Chondrocyte (in vitro differentiated cells): ENCODE measurements at regions not wholly inside any gene's neighbourhood (a gene's known extent, or its start where the extent isn't known, plus 50 kb on each side); places are given as distances from the start of the nearest gene placed in this dataset.

Experiments used
- DNase-seq: peaks from one replicate; pipeline ENCODE4 v3.0.0; 2021; ENCODE audit warnings: mixed read lengths, low spot score
- H3K27ac Mint-ChIP-seq: one replicate; pipeline ENCODE4 v1.8.0; 2021; ENCODE audit warnings: mild to moderate bottlenecking, moderate library complexity, mixed read lengths; ENCODE audit not compliant: unreplicated experiment
- H3K27me3 Mint-ChIP-seq: 2 replicates; pipeline ENCODE4 v1.8.0; 2021; ENCODE audit warnings: low read depth, mixed read lengths
- H3K36me3 Mint-ChIP-seq: 2 replicates; pipeline ENCODE4 v1.8.0; 2021; ENCODE audit warnings: low read depth, mixed read lengths
- H3K4me1 Mint-ChIP-seq: 2 replicates; pipeline ENCODE4 v1.8.0; 2021; ENCODE audit warnings: low read depth, mild to moderate bottlenecking, mixed read lengths
- H3K4me3 Mint-ChIP-seq: one replicate; pipeline ENCODE4 v1.8.0; 2021; ENCODE audit warnings: mild to moderate bottlenecking, moderate library complexity, mixed read lengths; ENCODE audit not compliant: unreplicated experiment
- H3K9me3 Mint-ChIP-seq: 2 replicates; pipeline ENCODE4 v1.8.0; 2021; ENCODE audit warnings: low read depth, mixed read lengths
- CTCF ChIP-seq: fragments of 200-600 bp; sonication (generic); IDR thresholded peaks from 2 replicates; pipeline ENCODE4 v1.5.0; 2021; ENCODE audit warnings: antibody characterized with exemption, mild to moderate bottlenecking, moderate library complexity

- Mint-ChIP-seq H3K4me1 (peaks cover 10% of the 10 kb centered on the region), H3K4me3 (no peak overlapping the region), H3K27ac (no peak overlapping the region), H3K9me3 (no peaks in the 10 kb centered on the region), H3K27me3 (peaks cover 3% of the 10 kb centered on the region), H3K36me3 (no peaks in the 10 kb centered on the region)
- TF ChIP-seq CTCF, result no peak
- no peak for DNase-seq
Observed at GRCh38 chr2:51695531-51695930, 663.6 kb upstream of the NRXN1 start.

GRCh38 chr2:51693640-51694039, 661.7 kb upstream of the NRXN1 start:
- Mint-ChIP-seq H3K36me3 (no peaks in the 10 kb centered on the region), H3K4me3 (no peak overlapping the region), H3K27ac (no peak overlapping the region), H3K27me3 (peaks cover 3% of the 10 kb centered on the region), H3K9me3 (no peaks in the 10 kb centered on the region), H3K4me1 (peaks cover 10% of the 10 kb centered on the region)
- DNase-seq, result no peak
- no peak for TF ChIP-seq CTCF

GRCh38 chr2:51681854-51682253, 649.9 kb upstream of the NRXN1 start:
- H3K4me3 Mint-ChIP-seq, result no peak overlapping the region
- H3K36me3 Mint-ChIP-seq, result peaks cover under 1% of the 10 kb centered on the region
- no peak overlapping the region for H3K27ac Mint-ChIP-seq
- H3K4me1 Mint-ChIP-seq, result no peaks in the 10 kb centered on the region
- H3K9me3 Mint-ChIP-seq, result peaks cover 6% of the 10 kb centered on the region
- no peak for DNase-seq
- peaks cover 4% of the 10 kb centered on the region for H3K27me3 Mint-ChIP-seq
- no peak for TF ChIP-seq CTCF

GRCh38 chr2:51673628-51674027, 641.7 kb upstream of the NRXN1 start:
- Mint-ChIP-seq H3K27ac (no peak overlapping the region), H3K27me3 (peaks cover 4% of the 10 kb centered on the region), H3K9me3 (no peaks in the 10 kb centered on the region), H3K36me3 (no peaks in the 10 kb centered on the region), H3K4me3 (no peak overlapping the region), H3K4me1 (no peaks in the 10 kb centered on the region)
- TF ChIP-seq CTCF, result no peak
- no peak for DNase-seq

GRCh38 chr2:51667679-51668078, 635.7 kb upstream of the NRXN1 start:
- Mint-ChIP-seq H3K27me3 (no peaks in the 10 kb centered on the region), H3K4me3 (no peak overlapping the region), H3K36me3 (no peaks in the 10 kb centered on the region), H3K27ac (no peak overlapping the region), H3K9me3 (peaks cover 4% of the 10 kb centered on the region), H3K4me1 (no peaks in the 10 kb centered on the region)
- no peak for DNase-seq
- TF ChIP-seq CTCF, result no peak
